A673 (cell line): ENCODE measurements at regions not wholly inside any gene's neighbourhood (a gene's known extent, or its start where the extent isn't known, plus 50 kb on each side); places are given as distances from the start of the nearest gene placed in this dataset.

ENCODE experiments used
- EZH2 ChIP-seq: fragments of 200-600 bp; sonication (generic); IDR thresholded peaks from 2 replicates; pipeline ENCODE4 v1.6.1; 2017; ENCODE audit warnings: borderline replicate concordance, low read depth, mild to moderate bottlenecking, mixed read lengths, antibody characterized with exemption, low read length; ENCODE audit not compliant: poor library complexity, severe bottlenecking
- TF ChIP-seq, protein P1 (sequence below): fragments of 300-800, 200-600 bp; sonication (generic); conservative IDR thresholded peaks from 2 replicates; pipeline ENCODE4 v1.5.1; 2017; ENCODE audit warnings: low read depth, mild to moderate bottlenecking, antibody characterized with exemption, low read length, moderate library complexity, mixed read lengths

DNA sequence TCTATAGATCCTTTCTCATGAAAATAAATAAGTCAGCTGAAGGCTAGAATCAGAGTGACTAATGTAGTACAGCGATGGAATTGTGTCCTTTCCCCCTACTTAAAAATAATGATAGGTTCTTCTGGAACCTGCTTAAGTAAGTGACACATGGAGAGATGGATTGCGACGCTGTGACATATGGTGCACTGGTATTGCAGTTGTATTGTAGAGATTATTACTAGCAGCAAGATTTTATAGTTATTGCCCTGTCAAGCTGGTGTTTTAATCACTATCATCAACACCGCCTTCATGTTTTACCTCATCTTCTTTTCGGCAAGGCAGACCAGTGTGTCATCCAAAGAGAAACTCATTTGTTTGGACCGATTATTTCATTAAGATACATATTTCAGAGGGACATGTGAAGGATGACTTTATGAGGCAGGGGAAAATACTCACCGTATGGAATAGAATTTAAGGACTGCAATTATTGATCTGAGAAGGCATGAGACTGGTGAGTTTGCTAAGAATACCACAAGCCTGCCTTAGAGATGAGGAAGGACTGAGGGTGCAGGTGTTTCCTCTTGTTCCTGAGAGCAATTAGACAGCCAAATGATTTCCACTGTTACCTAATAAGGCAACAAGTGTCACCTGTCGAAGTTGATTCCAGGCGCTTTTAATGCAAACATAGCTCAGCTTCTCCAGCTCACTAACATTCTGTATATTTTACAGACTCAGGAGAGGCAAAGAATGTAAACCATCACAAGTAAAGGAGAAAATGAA lies 1855.5 kb downstream of the MAT2B start:
- TF ChIP-seq, protein P1, sequence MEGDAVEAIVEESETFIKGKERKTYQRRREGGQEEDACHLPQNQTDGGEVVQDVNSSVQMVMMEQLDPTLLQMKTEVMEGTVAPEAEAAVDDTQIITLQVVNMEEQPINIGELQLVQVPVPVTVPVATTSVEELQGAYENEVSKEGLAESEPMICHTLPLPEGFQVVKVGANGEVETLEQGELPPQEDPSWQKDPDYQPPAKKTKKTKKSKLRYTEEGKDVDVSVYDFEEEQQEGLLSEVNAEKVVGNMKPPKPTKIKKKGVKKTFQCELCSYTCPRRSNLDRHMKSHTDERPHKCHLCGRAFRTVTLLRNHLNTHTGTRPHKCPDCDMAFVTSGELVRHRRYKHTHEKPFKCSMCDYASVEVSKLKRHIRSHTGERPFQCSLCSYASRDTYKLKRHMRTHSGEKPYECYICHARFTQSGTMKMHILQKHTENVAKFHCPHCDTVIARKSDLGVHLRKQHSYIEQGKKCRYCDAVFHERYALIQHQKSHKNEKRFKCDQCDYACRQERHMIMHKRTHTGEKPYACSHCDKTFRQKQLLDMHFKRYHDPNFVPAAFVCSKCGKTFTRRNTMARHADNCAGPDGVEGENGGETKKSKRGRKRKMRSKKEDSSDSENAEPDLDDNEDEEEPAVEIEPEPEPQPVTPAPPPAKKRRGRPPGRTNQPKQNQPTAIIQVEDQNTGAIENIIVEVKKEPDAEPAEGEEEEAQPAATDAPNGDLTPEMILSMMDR: no peak
- TF ChIP-seq EZH2: no peak
